Coronary artery (tissue), 2 donors: ENCODE measurements at regions not wholly inside any gene's neighbourhood (a gene's known extent, or its start where the extent isn't known, plus 50 kb on each side); places are given as distances from the start of the nearest gene placed in this dataset.
"Not testable (repeated sequence)": the region's sequence is repeated elsewhere in the genome, so short reads cannot be mapped to it uniquely, and the experiment has no call there.

Experiments used
- DNase-seq: peaks from one replicate; pipeline ENCODE4 v3.0.0-alpha.2; 2017; ENCODE audit warnings: low spot score
- H3K27ac ChIP-seq, 2 donors: fragments of 200-600 bp; sonication (generic); one replicate each; pipeline ENCODE4 v1.5.1; 2016 to 2019
- H3K4me3 ChIP-seq: fragments of 200-600 bp; sonication (generic); 2 replicates; pipeline ENCODE4 v1.5.1; 2016; ENCODE audit warnings: mild to moderate bottlenecking, moderate library complexity
- CTCF ChIP-seq: fragments of 200-600 bp; sonication (generic); IDR thresholded peaks from one replicate; pipeline ENCODE4 v1.5.1; 2019; ENCODE audit warnings: antibody characterized with exemption

DNA sequence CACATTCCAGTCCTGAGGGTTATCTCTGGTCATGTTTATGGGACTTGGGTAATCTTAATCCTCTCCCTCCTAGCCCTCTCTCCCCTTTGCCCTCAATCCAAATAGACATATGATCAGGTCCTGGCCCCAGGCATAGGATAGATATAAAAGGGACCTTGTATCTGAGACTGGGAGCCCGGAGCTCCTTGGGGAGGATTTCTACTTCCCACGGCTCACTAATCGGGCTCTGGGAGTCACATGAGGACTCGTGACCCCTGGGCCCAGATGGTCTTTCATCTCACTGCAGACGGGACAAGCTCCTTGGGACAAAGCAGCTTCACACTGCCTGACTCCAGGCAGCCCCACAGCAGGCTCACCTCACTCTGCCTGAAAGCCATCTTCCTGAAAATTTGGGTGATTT, 57.8 kb upstream of the LYRM9 start:
- H3K4me3 ChIP-seq, result no peak overlapping the region
- no peak for TF ChIP-seq CTCF
- no peak for DNase-seq
- H3K27ac ChIP-seq, result no peak overlapping the region

GRCh38 chr17:27951872-27952271, 58.7 kb upstream of the LYRM9 start:
- no peak for DNase-seq
- no peak for TF ChIP-seq CTCF
- no peak overlapping the region for H3K27ac ChIP-seq
- no peak overlapping the region for H3K4me3 ChIP-seq

- DNase-seq, result no peak
- Histone ChIP-seq H3K4me3 (no peak overlapping the region), H3K27ac (no peak overlapping the region)
- no peak for TF ChIP-seq CTCF
Measured at GRCh38 chr17:27952366-27952765, 59.2 kb upstream of the LYRM9 start.

DNA sequence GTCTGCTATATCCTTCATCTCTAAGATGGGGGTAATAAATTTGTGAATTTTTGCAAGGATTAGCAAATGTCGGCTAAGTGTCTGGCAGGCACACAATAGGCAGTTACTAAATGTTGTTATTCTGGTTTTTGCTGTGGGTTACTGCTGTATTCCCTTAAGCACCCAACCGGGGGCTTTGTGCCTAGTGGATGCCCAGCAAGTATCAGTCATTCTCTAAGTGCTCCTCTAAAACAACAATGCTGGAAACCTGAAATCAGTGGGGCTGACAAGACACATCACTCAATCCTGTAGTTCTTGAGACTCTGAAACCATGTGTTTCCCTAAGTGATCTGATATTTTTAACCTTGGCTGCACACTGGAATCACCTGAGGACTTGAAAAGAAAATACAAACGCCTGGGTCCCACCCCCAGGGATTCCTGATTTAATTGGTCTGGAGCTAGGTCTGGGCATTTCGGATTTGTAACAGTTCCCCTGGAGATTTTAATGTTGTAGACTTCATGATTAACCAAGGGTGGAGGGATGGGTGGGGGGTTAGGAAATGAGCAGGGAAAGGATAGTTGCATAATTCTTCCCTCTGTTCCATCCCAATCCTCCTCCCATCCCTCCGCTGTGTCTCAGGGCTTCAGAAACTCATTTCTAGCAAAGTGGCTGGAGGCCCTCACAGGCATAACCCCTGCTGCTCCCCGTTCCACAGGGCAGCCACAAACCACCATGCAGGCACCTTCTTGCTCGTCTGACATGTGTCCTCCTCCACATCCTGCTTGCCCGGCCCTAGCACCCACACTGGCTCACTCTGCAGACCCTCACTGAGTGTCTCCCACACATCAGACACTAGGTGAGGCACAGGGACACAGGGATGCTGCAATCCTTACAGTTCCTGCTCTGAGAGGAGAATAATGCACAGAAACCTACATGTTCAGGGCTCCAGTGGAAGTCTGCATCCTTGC, 61.7 kb upstream of the LYRM9 start:
- H3K27ac ChIP-seq, result no peak overlapping the region
- TF ChIP-seq CTCF, result no peak
- no peak overlapping the region for H3K4me3 ChIP-seq
- no peak for DNase-seq

- DNase-seq, result no peak
- TF ChIP-seq CTCF, result no peak
- H3K4me3 ChIP-seq, result no peak overlapping the region
- no peak overlapping the region for H3K27ac ChIP-seq
Measured at GRCh38 chr17:27956601-27957445, 63.7 kb upstream of the LYRM9 start.

- H3K27ac ChIP-seq, DNase-seq, H3K4me3 ChIP-seq: not testable (repeated sequence)
Measured at GRCh38 chr17:27957446-27957793, 64.3 kb upstream of the LYRM9 start.

- no peak for TF ChIP-seq CTCF
- Histone ChIP-seq H3K4me3 (no peak overlapping the region), H3K27ac (no peak overlapping the region)
- no peak for DNase-seq
Measured at GRCh38 chr17:27958708-27959381, 65.7 kb upstream of the LYRM9 start.
